GM23248 (cell line): ENCODE measurements at regions not wholly inside any gene's neighbourhood (a gene's known extent, or its start where the extent isn't known, plus 50 kb on each side); places are given as distances from the start of the nearest gene placed in this dataset.

Source experiments
- EZH2 ChIP-seq: fragments of 200-600 bp; sonication (generic); IDR thresholded peaks from 2 replicates; pipeline ENCODE4 v1.6.1; 2018; ENCODE audit warnings: antibody characterized with exemption, mild to moderate bottlenecking; ENCODE audit not compliant: insufficient read depth, poor library complexity, severe bottlenecking
- EZH2phosphoT487 ChIP-seq: fragments of 200-600 bp; sonication (generic); IDR thresholded peaks from 2 replicates; pipeline ENCODE4 v1.6.1; 2018; ENCODE audit warnings: antibody characterized with exemption, moderate library complexity, mild to moderate bottlenecking, low read depth; ENCODE audit not compliant: insufficient read depth

GRCh38 chr20:9926007-9926406 lies 87.1 kb upstream of the PAK5 start:
- TF ChIP-seq EZH2 (no peak), EZH2phosphoT487 (no peak)
